ENCODE measurements at regions not wholly inside any gene's neighbourhood (a gene's known extent, or its start where the extent isn't known, plus 50 kb on each side); places are given as distances from the start of the nearest gene placed in this dataset.

DNA sequence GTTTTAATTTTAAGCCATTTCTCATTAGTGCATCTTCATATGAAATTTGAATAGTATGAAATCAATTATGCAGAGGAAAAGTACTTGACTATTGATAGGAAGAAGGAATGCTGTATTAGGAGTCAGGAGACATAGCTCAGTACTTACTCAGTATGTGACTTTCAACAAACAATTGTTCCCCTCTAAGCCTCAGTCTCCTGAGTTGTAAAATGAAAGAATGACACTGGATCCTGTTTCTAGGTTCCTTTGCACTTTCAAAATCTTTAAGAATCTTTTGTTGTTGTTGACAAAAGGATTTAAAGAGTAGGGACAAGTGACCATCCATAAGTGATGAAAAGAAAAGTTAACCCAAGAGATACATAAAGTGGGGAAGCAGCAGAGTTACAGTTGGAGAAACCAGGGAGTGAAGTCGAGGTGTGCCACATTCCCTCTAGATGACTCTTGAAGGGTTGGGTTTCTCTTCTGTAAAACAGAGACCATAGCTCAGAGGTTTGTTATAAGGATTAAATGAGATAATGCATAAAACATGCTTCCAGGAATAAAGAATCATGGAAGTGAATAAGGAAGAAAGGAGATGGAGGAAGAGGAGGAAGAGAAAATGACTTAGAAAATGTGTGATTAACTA lies 105.7 kb upstream of the KCNJ15 start:
- no TSS peak for BruUV-seq (replicated peaks)
- ATAC-seq (ENCODE audit: low read depth) = no peak
- dilution Hi-C loops (cut with HindIII; ENCODE audit: low sequenced_read_pairs, unreplicated experiment) = no loop called here

More for the DNA sequence above, 105.7 kb upstream of the KCNJ15 start:
- H3K36me3 ChIP-seq (ENCODE audit: control insufficient read depth, insufficient read depth, low read length) = no peaks in the 10 kb centered on the region
- no peak overlapping the region for H3K56ac ChIP-seq (ENCODE audit: extremely low read depth, insufficient read depth, low read length)
- H2BK120ac ChIP-seq (ENCODE audit: low read depth, low read length) = no peak overlapping the region
- H2BK20ac ChIP-seq (ENCODE audit: low read depth, low read length) = no peak overlapping the region
- in situ Hi-C loops (cut with MboI; ENCODE audit: low sequenced_read_pairs) (no loop called here), intact Hi-C loops (cut with micrococcal nuclease) (no loop called here)
- no peak overlapping the region for H4K8ac ChIP-seq (ENCODE audit: low read depth in 2 of 2, low read length in 2 of 2)
- H2BK15ac ChIP-seq (ENCODE audit: low read depth, low read length) = no peak overlapping the region
- POLR2A ChIA-PET (ENCODE audit: unreplicated experiment) = no interaction called here
- TF ChIP-seq, protein P1, sequence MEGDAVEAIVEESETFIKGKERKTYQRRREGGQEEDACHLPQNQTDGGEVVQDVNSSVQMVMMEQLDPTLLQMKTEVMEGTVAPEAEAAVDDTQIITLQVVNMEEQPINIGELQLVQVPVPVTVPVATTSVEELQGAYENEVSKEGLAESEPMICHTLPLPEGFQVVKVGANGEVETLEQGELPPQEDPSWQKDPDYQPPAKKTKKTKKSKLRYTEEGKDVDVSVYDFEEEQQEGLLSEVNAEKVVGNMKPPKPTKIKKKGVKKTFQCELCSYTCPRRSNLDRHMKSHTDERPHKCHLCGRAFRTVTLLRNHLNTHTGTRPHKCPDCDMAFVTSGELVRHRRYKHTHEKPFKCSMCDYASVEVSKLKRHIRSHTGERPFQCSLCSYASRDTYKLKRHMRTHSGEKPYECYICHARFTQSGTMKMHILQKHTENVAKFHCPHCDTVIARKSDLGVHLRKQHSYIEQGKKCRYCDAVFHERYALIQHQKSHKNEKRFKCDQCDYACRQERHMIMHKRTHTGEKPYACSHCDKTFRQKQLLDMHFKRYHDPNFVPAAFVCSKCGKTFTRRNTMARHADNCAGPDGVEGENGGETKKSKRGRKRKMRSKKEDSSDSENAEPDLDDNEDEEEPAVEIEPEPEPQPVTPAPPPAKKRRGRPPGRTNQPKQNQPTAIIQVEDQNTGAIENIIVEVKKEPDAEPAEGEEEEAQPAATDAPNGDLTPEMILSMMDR (conservative IDR thresholded peaks at IDR 0.05; ENCODE audit: low read depth, low read length) = no peak
- TF ChIP-seq SMC3 (IDR thresholded peaks at IDR 0.05; ENCODE audit: low read depth, low read length) = no peak
- no peak for TF ChIP-seq RCOR1 (IDR thresholded peaks at IDR 0.05; ENCODE audit: insufficient replicate concordance, low read length)
- TF ChIP-seq RFX5 (IDR thresholded peaks at IDR 0.05; ENCODE audit: low read depth, low read length) = no peak
- TF ChIP-seq MXI1 (IDR thresholded peaks at IDR 0.05; ENCODE audit: borderline replicate concordance, low read depth, low read length) = no peak
- TF ChIP-seq CHD1 (IDR thresholded peaks at IDR 0.05; ENCODE audit: low read depth, low read length) = no peak
- no peak for TF ChIP-seq FOS (IDR thresholded peaks at IDR 0.05; ENCODE audit: low read depth, low read length)
- no peak for TF ChIP-seq POLR2A (IDR thresholded peaks at IDR 0.05; ENCODE audit: low read depth, low read length)
- TF ChIP-seq MAFK (IDR thresholded peaks at IDR 0.05; ENCODE audit: low read depth, low read length) = no peak
- no peak for TF ChIP-seq BHLHE40 (IDR thresholded peaks at IDR 0.05; ENCODE audit: low read depth, low read length)
- H2AFZ ChIP-seq (replicated peaks; ENCODE audit: low read length, poor library complexity) = no peak overlapping the region
- no peak overlapping the region for H3K18ac ChIP-seq (ENCODE audit: low read depth, low read length)
- H2AK9ac ChIP-seq (replicated peaks; ENCODE audit: low read depth, low read length, poor library complexity) = no peak overlapping the region
- H3K27me3 ChIP-seq (ENCODE audit: control insufficient read depth, insufficient read depth, low read length) = peaks cover 7% of the 10 kb centered on the region
- no peaks in the 10 kb centered on the region for H3K9me3 ChIP-seq (ENCODE audit: control insufficient read depth, insufficient read depth, low read length)
- DNase-seq = no peak
- H3K4me1 ChIP-seq (ENCODE audit: control insufficient read depth, insufficient read depth, low read length) = no peaks in the 10 kb centered on the region
- no peak overlapping the region for H3K27ac ChIP-seq (ENCODE audit: insufficient read depth, low read length)
- no peak overlapping the region for H3K14ac ChIP-seq (replicated peaks; ENCODE audit: low read depth, low read length)
- H3K9ac ChIP-seq (ENCODE audit: low read depth, low read length) = no peak overlapping the region
- no peak overlapping the region for H3K4ac ChIP-seq (ENCODE audit: low read depth, low read length)
- no peak overlapping the region for H3K4me3 ChIP-seq (ENCODE audit: insufficient read depth, low read depth, low read length)
- no peak overlapping the region for H4K91ac ChIP-seq (ENCODE audit: insufficient read depth, low read depth, low read length)
- no CpG with 5 or more reads among the region's 1 CpG for WGBS, 2 experiments (ENCODE audit: extremely low coverage in 2 of 2, insufficient read length in 1 of 2)
- H4K5ac ChIP-seq (ENCODE audit: low read depth, low read length) = no peak overlapping the region
- CTCF ChIA-PET = no interaction called here
- no peak overlapping the region for H2BK5ac ChIP-seq (ENCODE audit: low read depth, low read length, poor library complexity, severe bottlenecking)
- no peak overlapping the region for H3K23ac ChIP-seq (ENCODE audit: low read depth, low read length)
- H3K4me2 ChIP-seq (ENCODE audit: low read depth, low read length) = peak overlapping the region; percentile 58; the same call in 1 of the 2 replicates
- no peak overlapping the region for H2AK5ac ChIP-seq (ENCODE audit: low read depth, low read length)
- no peaks in the 10 kb centered on the region for H3K9me1 ChIP-seq (ENCODE audit: insufficient read depth, low read length)
- no peaks in the 10 kb centered on the region for H3K79me1 ChIP-seq (ENCODE audit: low read depth in 1 of 2, low read length in 2 of 2)
- H4K20me1 ChIP-seq (ENCODE audit: insufficient read depth, low read length) = no peaks in the 10 kb centered on the region

Measured in IMR-90 (cell line).